Type B pancreatic cell (in vitro differentiated cells): ENCODE measurements at regions not wholly inside any gene's neighbourhood (a gene's known extent, or its start where the extent isn't known, plus 50 kb on each side); places are given as distances from the start of the nearest gene placed in this dataset.

ENCODE experiments used
- DNase-seq: peaks from one replicate; pipeline ENCODE4 v3.0.0; 2021; ENCODE audit warnings: mixed read lengths; ENCODE audit not compliant: unreplicated experiment; ENCODE audit errors: extremely low spot score
- H3K27ac Mint-ChIP-seq: 2 replicates; pipeline ENCODE4 v1.8.0; 2021; ENCODE audit warnings: mild to moderate bottlenecking, mixed read lengths
- H3K27me3 Mint-ChIP-seq: 2 replicates; pipeline ENCODE4 v1.8.0; 2021; ENCODE audit warnings: mixed read lengths
- H3K36me3 Mint-ChIP-seq: 2 replicates; pipeline ENCODE4 v1.8.0; 2021; ENCODE audit warnings: mixed read lengths
- H3K4me1 Mint-ChIP-seq: one replicate; pipeline ENCODE4 v1.8.0; 2021; ENCODE audit warnings: mixed read lengths; ENCODE audit not compliant: unreplicated experiment
- H3K4me3 Mint-ChIP-seq: 2 replicates; pipeline ENCODE4 v1.8.0; 2021; ENCODE audit warnings: mild to moderate bottlenecking, mixed read lengths
- H3K9me3 Mint-ChIP-seq: 2 replicates; pipeline ENCODE4 v1.8.0; 2021; ENCODE audit warnings: mixed read lengths
- CTCF ChIP-seq: fragments of 200-600 bp; sonication (generic); conservative IDR thresholded peaks from 2 replicates; pipeline ENCODE4 v1.5.0; 2021; ENCODE audit warnings: antibody characterized with exemption, mild to moderate bottlenecking

GRCh38 chrX:110419512-110419911 lies 60.9 kb downstream of the RTL9 start:
- Mint-ChIP-seq H3K9me3 (no peaks in the 10 kb centered on the region), H3K36me3 (no peaks in the 10 kb centered on the region), H3K27ac (peak overlapping the region; percentile 46), H3K4me1 (peaks cover 36% of the 10 kb centered on the region), H3K4me3 (no peak overlapping the region), H3K27me3 (no peaks in the 10 kb centered on the region)
- DNase-seq: no peak
- no peak for TF ChIP-seq CTCF

GRCh38 chrX:110420771-110421499 lies 62.3 kb downstream of the RTL9 start:
- no peak for DNase-seq
- H3K4me3 Mint-ChIP-seq: peak overlapping the region; percentile 41
- H3K36me3 Mint-ChIP-seq: no peaks in the 10 kb centered on the region
- H3K9me3 Mint-ChIP-seq: no peaks in the 10 kb centered on the region
- H3K27ac Mint-ChIP-seq: no peak overlapping the region
- H3K4me1 Mint-ChIP-seq: peaks cover 38% of the 10 kb centered on the region
- peak; percentile 72 for TF ChIP-seq CTCF
- no peaks in the 10 kb centered on the region for H3K27me3 Mint-ChIP-seq

- no peak overlapping the region for H3K27ac Mint-ChIP-seq
- peaks cover 43% of the 10 kb centered on the region for H3K4me1 Mint-ChIP-seq
- H3K36me3 Mint-ChIP-seq: no peaks in the 10 kb centered on the region
- no peak for TF ChIP-seq CTCF
- H3K27me3 Mint-ChIP-seq: no peaks in the 10 kb centered on the region
- no peaks in the 10 kb centered on the region for H3K9me3 Mint-ChIP-seq
- no peak for DNase-seq
- no peak overlapping the region for H3K4me3 Mint-ChIP-seq
Observed at GRCh38 chrX:110421500-110422455, 63.1 kb downstream of the RTL9 start.

GRCh38 chrX:110425222-110426154 lies 66.8 kb downstream of the RTL9 start:
- no peaks in the 10 kb centered on the region for H3K9me3 Mint-ChIP-seq
- peaks cover 11% of the 10 kb centered on the region for H3K27me3 Mint-ChIP-seq
- H3K4me1 Mint-ChIP-seq: peaks cover 38% of the 10 kb centered on the region
- no peak overlapping the region for H3K27ac Mint-ChIP-seq
- H3K36me3 Mint-ChIP-seq: no peaks in the 10 kb centered on the region
- no peak overlapping the region for H3K4me3 Mint-ChIP-seq
- no peak for TF ChIP-seq CTCF
- DNase-seq: no peak

- no peak for DNase-seq
- peaks cover 13% of the 10 kb centered on the region for H3K27me3 Mint-ChIP-seq
- H3K36me3 Mint-ChIP-seq: no peaks in the 10 kb centered on the region
- H3K4me1 Mint-ChIP-seq: peaks cover 36% of the 10 kb centered on the region
- H3K4me3 Mint-ChIP-seq: no peak overlapping the region
- no peak for TF ChIP-seq CTCF
- no peak overlapping the region for H3K27ac Mint-ChIP-seq
- no peaks in the 10 kb centered on the region for H3K9me3 Mint-ChIP-seq
Observed at GRCh38 chrX:110426155-110426504, 67.5 kb downstream of the RTL9 start.
